ENCODE measurements at regions not wholly inside any gene's neighbourhood (a gene's known extent, or its start where the extent isn't known, plus 50 kb on each side); places are given as distances from the start of the nearest gene placed in this dataset.

GRCh38 chr3:124108446-124108845, 116.5 kb upstream of the ROPN1 start (continued):
- TF ChIP-seq MAFK (IDR thresholded peaks at IDR 0.05; ENCODE audit: low read depth, low read length) = no peak
- no peak for TF ChIP-seq SIX5 (IDR thresholded peaks at IDR 0.05; ENCODE audit: low read depth, low read length)
- no peak for TF ChIP-seq CHD7 (IDR thresholded peaks at IDR 0.05; ENCODE audit: insufficient replicate concordance, low read length)
- no peak for TF ChIP-seq PHF8 (conservative IDR thresholded peaks at IDR 0.05; ENCODE audit: low read depth, low read length)
